Panc1 (cell line): ENCODE measurements at regions not wholly inside any gene's neighbourhood (a gene's known extent, or its start where the extent isn't known, plus 50 kb on each side); places are given as distances from the start of the nearest gene placed in this dataset.

Experiments used
- ATAC-seq: fragments of 200-7000 bp; cut with Tn5 transposase; 2 replicates; pipeline ENCODE4 v1.9.1; 2020; ENCODE audit warnings: mild to moderate bottlenecking, moderate library complexity
- BruUV-seq: library from RNA; stranded (reverse); fragments of 400-500 nt; replicated peaks from 2 replicates; lab custom pipeline; 2021; lab: Mats Ljungman, UMichigan
- CTCF ChIA-PET: fragments of 300-600 bp; sonication (Branson Sonifier 250); formaldehyde crosslinking; loops from one replicate; lab custom pipeline; 2022; ENCODE audit warnings: antibody characterized with exemption; lab: Charles Lee
- POLR2A ChIA-PET: fragments of 300-600 bp; sonication (Branson Sonifier 250); formaldehyde crosslinking; loops from one replicate; lab custom pipeline; 2022; ENCODE audit warnings: antibody characterized with exemption; lab: Charles Lee
- DNase-seq: peaks from one replicate; pipeline ENCODE4 v3.0.0-alpha.2; 2010; ENCODE audit warnings: low read depth, low spot score
- H3K27ac ChIP-seq: 2 replicates; pipeline ENCODE4 v1.5.1; 2011; ENCODE audit warnings: mild to moderate bottlenecking, low read length, inconsistent platforms
- H3K27me3 ChIP-seq: fragments of 200-500 bp; sonication (Bioruptor generic); 2 replicates; pipeline ENCODE4 v1.6.0; 2014; ENCODE audit warnings: low read length, inconsistent platforms; ENCODE audit not compliant: control insufficient read depth, insufficient read depth
- H3K36me3 ChIP-seq: fragments of 200-500 bp; sonication (Bioruptor generic); 2 replicates; pipeline ENCODE4 v1.5.1; 2014; ENCODE audit warnings: inconsistent platforms, mild to moderate bottlenecking, low read length, moderate library complexity; ENCODE audit not compliant: control insufficient read depth, insufficient read depth
- H3K4me1 ChIP-seq: 2 replicates; pipeline ENCODE4 v1.5.1; 2011; ENCODE audit warnings: inconsistent platforms, mild to moderate bottlenecking, low read length, moderate library complexity; ENCODE audit not compliant: control insufficient read depth, insufficient read depth
- H3K4me3 ChIP-seq, 2 experiments: 2 replicates each; pipeline ENCODE4 v1.5.1; 2011 to 2012; ENCODE audit warnings: low read depth in 2 of 2, low read length in 2 of 2, mild to moderate bottlenecking in 2 of 2, inconsistent platforms in 1 of 2, moderate library complexity in 1 of 2
- H3K9me3 ChIP-seq: fragments of 200-500 bp; sonication (Bioruptor generic); 2 replicates; pipeline ENCODE4 v1.5.1; 2014; ENCODE audit warnings: low read depth, mild to moderate bottlenecking, inconsistent platforms, low read length, moderate library complexity; ENCODE audit not compliant: control insufficient read depth, insufficient read depth
- POLR2AphosphoS5 ChIP-seq: IDR thresholded peaks from 2 replicates; pipeline ENCODE4 v1.6.1; 2012; ENCODE audit warnings: mild to moderate bottlenecking, low read depth, low read length, moderate library complexity
- SIN3A ChIP-seq: IDR thresholded peaks from 2 replicates; pipeline ENCODE4 v1.6.1; 2012; ENCODE audit warnings: low read depth, mild to moderate bottlenecking, low read length, moderate library complexity, borderline replicate concordance; ENCODE audit not compliant: insufficient read depth
- TCF7L2 ChIP-seq: IDR thresholded peaks from 2 replicates; pipeline ENCODE4 v1.6.1; 2011; ENCODE audit warnings: mild to moderate bottlenecking, low read depth, low read length, inconsistent platforms
- in situ Hi-C: cut with HindIII; loops from 2 replicates; pipeline ENCODE4 v1.10.0; 2016; ENCODE audit warnings: low sequenced_read_pairs, low pct_unique_long_range_greater_than_20kb
- intact Hi-C: fragments of 100-400 bp; cut with micrococcal nuclease; formaldehyde crosslinking; loops from one replicate; pipeline ENCODE4 v1.10.0; 2022; ENCODE audit not compliant: unreplicated experiment
- TF ChIP-seq, protein P1 (sequence below): fragments of 450-650 bp; IDR thresholded peaks from 2 replicates; pipeline ENCODE4 v1.5.1; 2017; ENCODE audit warnings: mild to moderate bottlenecking
- TF ChIP-seq, protein P2 (sequence below), 2 experiments: IDR thresholded peaks; 2 replicates each; pipeline ENCODE4 v1.6.1; 2011 to 2012; ENCODE audit warnings: low read depth in 2 of 2, control low read depth in 1 of 2, low read length in 1 of 2, mild to moderate bottlenecking in 1 of 2, moderate library complexity in 1 of 2; ENCODE audit not compliant: insufficient read depth in 1 of 2

DNA sequence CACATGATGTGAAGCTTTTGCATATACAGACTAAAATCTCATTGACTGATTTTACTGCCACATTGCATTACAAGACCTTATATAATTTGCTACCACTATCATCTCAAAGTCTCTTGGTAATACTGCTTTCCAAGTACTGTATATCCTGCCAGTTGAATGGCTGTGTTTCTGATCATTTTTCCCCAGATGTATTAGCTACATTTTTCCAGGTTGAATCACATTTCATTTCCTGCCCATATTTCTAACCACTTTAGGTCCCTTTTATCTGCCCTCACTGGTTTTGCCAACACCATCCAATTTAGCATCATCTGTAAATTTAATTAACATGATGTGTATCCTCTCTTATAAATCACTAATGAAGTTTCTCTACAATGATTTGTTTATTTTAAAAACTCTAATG is 365.7 kb upstream of the PMFBP1 start:
- DNase-seq (no peak), ATAC-seq (no peak)
- no peak for TF ChIP-seq TCF7L2
- TF ChIP-seq, protein P1, sequence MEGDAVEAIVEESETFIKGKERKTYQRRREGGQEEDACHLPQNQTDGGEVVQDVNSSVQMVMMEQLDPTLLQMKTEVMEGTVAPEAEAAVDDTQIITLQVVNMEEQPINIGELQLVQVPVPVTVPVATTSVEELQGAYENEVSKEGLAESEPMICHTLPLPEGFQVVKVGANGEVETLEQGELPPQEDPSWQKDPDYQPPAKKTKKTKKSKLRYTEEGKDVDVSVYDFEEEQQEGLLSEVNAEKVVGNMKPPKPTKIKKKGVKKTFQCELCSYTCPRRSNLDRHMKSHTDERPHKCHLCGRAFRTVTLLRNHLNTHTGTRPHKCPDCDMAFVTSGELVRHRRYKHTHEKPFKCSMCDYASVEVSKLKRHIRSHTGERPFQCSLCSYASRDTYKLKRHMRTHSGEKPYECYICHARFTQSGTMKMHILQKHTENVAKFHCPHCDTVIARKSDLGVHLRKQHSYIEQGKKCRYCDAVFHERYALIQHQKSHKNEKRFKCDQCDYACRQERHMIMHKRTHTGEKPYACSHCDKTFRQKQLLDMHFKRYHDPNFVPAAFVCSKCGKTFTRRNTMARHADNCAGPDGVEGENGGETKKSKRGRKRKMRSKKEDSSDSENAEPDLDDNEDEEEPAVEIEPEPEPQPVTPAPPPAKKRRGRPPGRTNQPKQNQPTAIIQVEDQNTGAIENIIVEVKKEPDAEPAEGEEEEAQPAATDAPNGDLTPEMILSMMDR = no peak
- no peak for TF ChIP-seq POLR2AphosphoS5
- TF ChIP-seq, protein P2, sequence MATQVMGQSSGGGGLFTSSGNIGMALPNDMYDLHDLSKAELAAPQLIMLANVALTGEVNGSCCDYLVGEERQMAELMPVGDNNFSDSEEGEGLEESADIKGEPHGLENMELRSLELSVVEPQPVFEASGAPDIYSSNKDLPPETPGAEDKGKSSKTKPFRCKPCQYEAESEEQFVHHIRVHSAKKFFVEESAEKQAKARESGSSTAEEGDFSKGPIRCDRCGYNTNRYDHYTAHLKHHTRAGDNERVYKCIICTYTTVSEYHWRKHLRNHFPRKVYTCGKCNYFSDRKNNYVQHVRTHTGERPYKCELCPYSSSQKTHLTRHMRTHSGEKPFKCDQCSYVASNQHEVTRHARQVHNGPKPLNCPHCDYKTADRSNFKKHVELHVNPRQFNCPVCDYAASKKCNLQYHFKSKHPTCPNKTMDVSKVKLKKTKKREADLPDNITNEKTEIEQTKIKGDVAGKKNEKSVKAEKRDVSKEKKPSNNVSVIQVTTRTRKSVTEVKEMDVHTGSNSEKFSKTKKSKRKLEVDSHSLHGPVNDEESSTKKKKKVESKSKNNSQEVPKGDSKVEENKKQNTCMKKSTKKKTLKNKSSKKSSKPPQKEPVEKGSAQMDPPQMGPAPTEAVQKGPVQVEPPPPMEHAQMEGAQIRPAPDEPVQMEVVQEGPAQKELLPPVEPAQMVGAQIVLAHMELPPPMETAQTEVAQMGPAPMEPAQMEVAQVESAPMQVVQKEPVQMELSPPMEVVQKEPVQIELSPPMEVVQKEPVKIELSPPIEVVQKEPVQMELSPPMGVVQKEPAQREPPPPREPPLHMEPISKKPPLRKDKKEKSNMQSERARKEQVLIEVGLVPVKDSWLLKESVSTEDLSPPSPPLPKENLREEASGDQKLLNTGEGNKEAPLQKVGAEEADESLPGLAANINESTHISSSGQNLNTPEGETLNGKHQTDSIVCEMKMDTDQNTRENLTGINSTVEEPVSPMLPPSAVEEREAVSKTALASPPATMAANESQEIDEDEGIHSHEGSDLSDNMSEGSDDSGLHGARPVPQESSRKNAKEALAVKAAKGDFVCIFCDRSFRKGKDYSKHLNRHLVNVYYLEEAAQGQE (IDR thresholded peaks at IDR 0.05; ENCODE audit: insufficient read depth in 1 of 2, low read depth in 2 of 2, low read length in 1 of 2) = no peak
- TF ChIP-seq SIN3A = no peak
- ChIA-PET CTCF (no interaction called here), POLR2A (no interaction called here)
- Histone ChIP-seq H3K9me3 (no peaks in the 10 kb centered on the region), H3K4me1 (no peaks in the 10 kb centered on the region), H3K4me3 (no peak overlapping the region), H3K27ac (no peak overlapping the region), H3K27me3 (no peaks in the 10 kb centered on the region), H3K36me3 (no peaks in the 10 kb centered on the region)
- BruUV-seq = no TSS peak
- in situ Hi-C loops (no loop called here), intact Hi-C loops (no loop called here)

DNA sequence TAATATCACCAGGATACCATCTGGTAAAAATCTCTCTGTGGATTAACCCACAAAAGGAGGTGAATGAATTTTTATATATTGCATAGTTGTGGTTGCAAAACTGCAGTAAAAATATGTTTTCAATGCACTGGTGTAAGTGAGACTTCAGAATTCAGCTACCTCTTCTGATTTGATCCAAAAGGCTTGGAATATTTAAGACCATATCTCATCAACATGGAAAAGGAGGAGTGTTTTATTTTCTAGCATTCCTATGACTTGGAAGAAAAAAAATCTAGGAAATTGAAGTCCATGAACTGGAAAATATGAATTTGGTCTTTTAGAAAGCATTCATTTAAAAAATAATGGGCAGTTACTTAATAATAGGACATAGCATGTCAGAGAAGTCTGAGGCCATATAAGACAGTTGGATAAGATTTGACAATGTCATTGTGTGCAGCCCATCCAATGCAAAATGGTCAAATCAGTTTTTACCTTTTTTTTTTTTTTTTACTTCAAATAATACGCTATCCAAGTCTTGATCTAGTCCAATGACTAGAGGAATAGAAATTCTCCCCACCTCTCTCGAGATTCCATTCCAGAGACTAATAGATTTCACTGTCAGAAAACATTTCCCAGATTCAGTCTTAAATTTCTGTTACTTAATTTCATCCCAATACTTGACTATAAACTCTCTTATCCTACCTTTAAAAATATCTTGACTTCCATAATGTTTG is 364.9 kb upstream of the PMFBP1 start:
- CTCF ChIA-PET = no interaction called here
- POLR2A ChIA-PET = no interaction called here

More for the DNA sequence above, 364.9 kb upstream of the PMFBP1 start:
- intact Hi-C loops = no loop called here
- in situ Hi-C loops = no loop called here
- Histone ChIP-seq H3K27me3 (no peaks in the 10 kb centered on the region), H3K4me1 (no peaks in the 10 kb centered on the region), H3K9me3 (no peaks in the 10 kb centered on the region), H3K27ac (no peak overlapping the region), H3K4me3 (no peak overlapping the region), H3K36me3 (no peaks in the 10 kb centered on the region)
- DNase-seq (no peak), ATAC-seq (no peak)
- no peak for TF ChIP-seq TCF7L2
- TF ChIP-seq POLR2AphosphoS5 = no peak
- TF ChIP-seq, protein P1 = no peak
- TF ChIP-seq, protein P2 (IDR thresholded peaks at IDR 0.05; ENCODE audit: insufficient read depth in 1 of 2, low read depth in 2 of 2, low read length in 1 of 2) = no peak
- no peak for TF ChIP-seq SIN3A
- BruUV-seq = no TSS peak
